Testis (tissue), 2 donors: ENCODE measurements at regions not wholly inside any gene's neighbourhood (a gene's known extent, or its start where the extent isn't known, plus 50 kb on each side); places are given as distances from the start of the nearest gene placed in this dataset.

Experiments
- DNase-seq: peaks from one replicate; pipeline ENCODE4 v3.0.0-alpha.2; 2019
- H3K27ac ChIP-seq, 2 donors: fragments of 200-600 bp; sonication (generic); one replicate each; pipeline ENCODE4 v1.5.1; 2019
- H3K27me3 ChIP-seq: fragments of 200-600 bp; sonication (generic); one replicate; pipeline ENCODE4 v1.5.1; 2019
- H3K36me3 ChIP-seq: fragments of 200-600 bp; sonication (generic); one replicate; pipeline ENCODE4 v1.5.1; 2017; ENCODE audit warnings: low read depth; ENCODE audit errors: missing control alignments
- H3K4me1 ChIP-seq: fragments of 200-600 bp; sonication (generic); one replicate; pipeline ENCODE4 v1.5.1; 2019
- H3K4me3 ChIP-seq, 2 donors: fragments of 200-600 bp; sonication (generic); one replicate each; pipeline ENCODE4 v1.5.1; 2017 to 2019
- H3K9me3 ChIP-seq: fragments of 200-600 bp; sonication (generic); one replicate; pipeline ENCODE4 v1.5.1; 2017
- POLR2A ChIP-seq: fragments of 450-650 bp; IDR thresholded peaks from one replicate; pipeline ENCODE4 v1.6.1; 2017; ENCODE audit warnings: antibody characterized with exemption, mild to moderate bottlenecking, moderate library complexity
- WGBS, 2 donors: methylation state at CpG; one replicate each; pipeline ENCODE4 v1.1.5; 2018; 5-methylcytosine and 5-hydroxymethylcytosine counted together
- intact Hi-C: fragments of 100-400 bp; cut with DNase I; formaldehyde crosslinking; loops from one replicate; pipeline ENCODE4 v1.15.1; 2023; ENCODE audit warnings: low total_unique reads
- TF ChIP-seq, protein P1 (sequence below), 3 experiments: fragments of 450-650 bp in 2 of 3; fragments of 200-600 bp in 1 of 3; sonication (generic) in 1 of 3; IDR thresholded peaks; one replicate each; pipeline ENCODE4 v1.5.1; 2016 to 2019; ENCODE audit warnings: antibody characterized with exemption in 3 of 3, mild to moderate bottlenecking in 2 of 3, moderate library complexity in 1 of 3

DNA sequence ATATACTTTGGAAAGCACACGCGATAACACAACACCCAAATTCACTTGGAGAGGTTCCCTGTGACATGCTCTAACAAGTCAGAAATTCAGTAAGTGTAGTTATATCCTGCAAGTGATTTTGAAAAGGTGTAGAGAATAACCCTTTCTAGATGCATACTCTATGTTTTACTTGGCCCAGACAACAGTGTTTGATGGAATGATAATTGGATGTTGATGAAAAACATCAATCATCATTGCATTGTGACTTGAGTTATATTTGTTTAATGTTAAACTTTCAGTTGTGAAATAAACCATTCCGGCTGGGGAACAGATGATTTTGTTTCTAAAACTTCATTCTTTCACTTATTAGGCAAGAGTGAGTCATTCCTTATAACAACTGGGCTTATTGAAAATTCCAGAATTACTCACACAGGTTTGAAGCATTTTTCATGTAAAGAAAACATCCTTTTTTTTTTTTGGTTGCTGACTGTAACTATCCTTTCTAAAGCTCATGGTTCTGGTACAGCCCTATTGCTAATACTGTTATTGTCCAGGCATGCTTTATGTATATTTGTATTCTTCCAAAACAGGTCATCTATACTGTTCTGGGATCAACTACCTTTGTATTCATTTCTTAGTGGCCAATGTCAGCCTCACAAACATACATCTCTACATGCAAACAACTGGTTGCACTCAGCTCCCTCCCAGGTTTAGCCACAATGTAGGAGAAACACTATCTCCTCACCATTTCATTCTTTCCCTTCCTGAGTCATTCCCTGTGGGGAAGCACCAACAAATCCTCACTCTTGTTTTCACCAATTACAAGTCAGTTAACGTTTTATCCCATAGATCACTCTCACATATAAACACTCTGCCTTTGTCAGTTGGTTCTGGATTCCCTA lies 121.2 kb upstream of the LRIG3 start:
- 61 to 70% methylated on average over 4 of the region's 4 CpGs for WGBS, 2 donors
- intact Hi-C loops: no loop called here
- Histone ChIP-seq H3K4me3 (no peak overlapping the region), H3K27me3 (no peaks in the 10 kb centered on the region), H3K27ac (no peak overlapping the region), H3K4me1 (no peaks in the 10 kb centered on the region), H3K9me3 (no peaks in the 10 kb centered on the region), H3K36me3 (no peaks in the 10 kb centered on the region)
- TF ChIP-seq, protein P1, sequence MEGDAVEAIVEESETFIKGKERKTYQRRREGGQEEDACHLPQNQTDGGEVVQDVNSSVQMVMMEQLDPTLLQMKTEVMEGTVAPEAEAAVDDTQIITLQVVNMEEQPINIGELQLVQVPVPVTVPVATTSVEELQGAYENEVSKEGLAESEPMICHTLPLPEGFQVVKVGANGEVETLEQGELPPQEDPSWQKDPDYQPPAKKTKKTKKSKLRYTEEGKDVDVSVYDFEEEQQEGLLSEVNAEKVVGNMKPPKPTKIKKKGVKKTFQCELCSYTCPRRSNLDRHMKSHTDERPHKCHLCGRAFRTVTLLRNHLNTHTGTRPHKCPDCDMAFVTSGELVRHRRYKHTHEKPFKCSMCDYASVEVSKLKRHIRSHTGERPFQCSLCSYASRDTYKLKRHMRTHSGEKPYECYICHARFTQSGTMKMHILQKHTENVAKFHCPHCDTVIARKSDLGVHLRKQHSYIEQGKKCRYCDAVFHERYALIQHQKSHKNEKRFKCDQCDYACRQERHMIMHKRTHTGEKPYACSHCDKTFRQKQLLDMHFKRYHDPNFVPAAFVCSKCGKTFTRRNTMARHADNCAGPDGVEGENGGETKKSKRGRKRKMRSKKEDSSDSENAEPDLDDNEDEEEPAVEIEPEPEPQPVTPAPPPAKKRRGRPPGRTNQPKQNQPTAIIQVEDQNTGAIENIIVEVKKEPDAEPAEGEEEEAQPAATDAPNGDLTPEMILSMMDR (IDR thresholded peaks at IDR 0.05): no peak
- no peak for TF ChIP-seq POLR2A
- DNase-seq: no peak

DNA sequence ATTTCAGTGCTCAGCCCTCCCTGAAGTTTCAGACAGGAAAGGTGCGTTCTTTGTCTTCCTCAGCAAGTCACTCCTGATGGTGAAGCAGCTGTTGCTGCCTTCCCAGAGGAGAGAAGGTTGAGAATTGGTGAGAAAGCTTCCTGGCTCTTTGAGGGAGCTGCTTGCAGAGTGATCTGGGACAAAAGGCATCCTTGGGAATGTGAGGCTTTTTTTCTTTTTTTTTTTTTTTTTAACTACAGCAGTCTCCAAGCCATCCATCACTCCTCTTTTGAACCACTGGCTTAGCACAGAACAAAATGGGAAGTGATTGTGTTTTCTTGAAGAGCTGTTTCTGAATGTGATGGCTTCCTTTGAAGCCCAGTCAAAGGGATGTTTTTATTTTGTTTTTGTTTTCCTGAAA lies 120.4 kb upstream of the LRIG3 start:
- no peak for DNase-seq
- TF ChIP-seq POLR2A: no peak
- TF ChIP-seq, protein P1 (IDR thresholded peaks at IDR 0.05): no peak
- no peaks in the 10 kb centered on the region for H3K9me3 ChIP-seq
- H3K4me3 ChIP-seq: no peak overlapping the region
- intact Hi-C loops: no loop called here
- no peaks in the 10 kb centered on the region for H3K36me3 ChIP-seq
- 54 to 60% methylated on average over 1 of the region's 1 CpG for WGBS, 2 donors
- no peak overlapping the region for H3K27ac ChIP-seq
- no peaks in the 10 kb centered on the region for H3K27me3 ChIP-seq
- no peaks in the 10 kb centered on the region for H3K4me1 ChIP-seq

DNA sequence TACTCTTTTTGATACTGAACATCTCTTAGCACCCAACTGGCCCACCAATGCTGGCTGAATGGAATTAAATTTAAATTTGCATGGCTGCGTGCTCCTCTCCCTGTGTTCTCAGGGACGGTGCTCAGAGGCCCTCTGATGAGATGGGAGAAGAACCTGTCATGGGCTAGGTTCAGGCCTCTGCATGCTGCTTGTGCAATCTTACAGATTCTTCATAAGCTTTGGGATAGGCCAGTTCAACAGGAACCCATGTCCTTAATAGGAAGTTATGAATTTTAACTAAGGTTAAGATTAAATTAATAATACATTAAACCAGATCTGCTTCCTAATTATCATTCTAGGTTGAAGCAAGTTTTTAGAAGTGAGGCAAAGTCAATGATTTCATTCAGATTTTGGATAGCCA lies 119.7 kb upstream of the LRIG3 start:
- Histone ChIP-seq H3K36me3 (no peaks in the 10 kb centered on the region), H3K27me3 (no peaks in the 10 kb centered on the region), H3K4me3 (no peak overlapping the region), H3K27ac (no peak overlapping the region), H3K9me3 (no peaks in the 10 kb centered on the region), H3K4me1 (no peaks in the 10 kb centered on the region)
- intact Hi-C loops: no loop called here
- DNase-seq: no peak
- 100% methylated on average over 2 of the region's 2 CpGs for WGBS, 2 donors
- TF ChIP-seq, protein P1 (IDR thresholded peaks at IDR 0.05): no peak
- no peak for TF ChIP-seq POLR2A

DNA sequence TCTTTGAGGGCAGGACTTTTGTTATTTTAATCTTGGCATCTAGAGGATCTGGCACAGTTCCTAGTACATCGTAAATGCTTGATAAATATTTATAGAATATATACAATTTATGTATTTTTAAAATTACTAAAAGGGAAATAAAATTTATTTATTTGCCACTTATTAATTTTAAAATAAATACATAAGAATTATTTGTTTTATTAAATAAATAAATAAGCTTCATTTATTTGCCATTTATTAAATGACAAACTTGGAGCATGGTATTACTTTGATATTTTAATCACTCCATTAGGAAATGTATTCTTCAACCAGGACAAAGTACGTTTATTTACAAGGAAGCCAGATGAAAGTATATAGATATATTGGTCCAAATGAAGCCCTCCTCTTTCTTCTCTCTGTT lies 118.7 kb upstream of the LRIG3 start:
- TF ChIP-seq, protein P1 (IDR thresholded peaks at IDR 0.05): no peak
- no peak for TF ChIP-seq POLR2A
- H3K36me3 ChIP-seq: no peaks in the 10 kb centered on the region
- intact Hi-C loops: no loop called here
- no peaks in the 10 kb centered on the region for H3K9me3 ChIP-seq
- no peaks in the 10 kb centered on the region for H3K27me3 ChIP-seq
- DNase-seq: no peak
- no peaks in the 10 kb centered on the region for H3K4me1 ChIP-seq
- no peak overlapping the region for H3K27ac ChIP-seq
- no peak overlapping the region for H3K4me3 ChIP-seq
- WGBS, 2 donors: 82 to 86% methylated on average over 2 of the region's 2 CpGs
